NCI-H345 (cell line): ENCODE measurements at regions not wholly inside any gene's neighbourhood (a gene's known extent, or its start where the extent isn't known, plus 50 kb on each side); places are given as distances from the start of the nearest gene placed in this dataset.
"Not testable (repeated sequence)": the region's sequence is repeated elsewhere in the genome, so short reads cannot be mapped to it uniquely, and the experiment has no call there.

Experiments used
- DNase-seq: peaks from one replicate; lab custom pipeline; 2025; lab: John Stamatoyannopoulos, UW

- no peak for DNase-seq
Measured at GRCh38 chrX:40411340-40412111, 169.2 kb upstream of the ATP6AP2 start.

- DNase-seq: no peak
Measured at GRCh38 chrX:40410859-40411258, 169.9 kb upstream of the ATP6AP2 start.

GRCh38 chrX:40406330-40406859 is 174.4 kb upstream of the ATP6AP2 start:
- DNase-seq: no peak

- no peak for DNase-seq
Measured at GRCh38 chrX:40405399-40405798, 175.4 kb upstream of the ATP6AP2 start.

GRCh38 chrX:40403757-40404156 is 177.0 kb upstream of the ATP6AP2 start:
- DNase-seq: no peak

- DNase-seq: no peak
Measured at GRCh38 chrX:40402831-40403533, 177.8 kb upstream of the ATP6AP2 start.

GRCh38 chrX:40395102-40395501 is 185.7 kb upstream of the ATP6AP2 start:
- DNase-seq: no peak

GRCh38 chrX:40394302-40394701 is 186.5 kb upstream of the ATP6AP2 start:
- peak; percentile 34 for DNase-seq

GRCh38 chrX:40392599-40392998 is 188.2 kb upstream of the ATP6AP2 start:
- DNase-seq: no peak

- no peak for DNase-seq
Measured at GRCh38 chrX:40391662-40392061, 189.1 kb upstream of the ATP6AP2 start.

GRCh38 chrX:40389555-40389954 is 191.2 kb upstream of the ATP6AP2 start:
- DNase-seq: no peak

- DNase-seq: no peak
Measured at GRCh38 chrX:40388441-40388840, 192.3 kb upstream of the ATP6AP2 start.

- DNase-seq: peak; percentile 42
Measured at GRCh38 chrX:40387869-40388268, 192.9 kb upstream of the ATP6AP2 start.

- DNase-seq: not testable (repeated sequence)
Measured at GRCh38 chrX:40387311-40387710, 193.5 kb upstream of the ATP6AP2 start.

GRCh38 chrX:40385682-40386081 is 195.1 kb upstream of the ATP6AP2 start:
- no peak for DNase-seq

- no peak for DNase-seq
Measured at GRCh38 chrX:40385256-40385655, 195.5 kb upstream of the ATP6AP2 start.

GRCh38 chrX:40383969-40384368 is 196.8 kb upstream of the ATP6AP2 start:
- DNase-seq: no peak

- no peak for DNase-seq
Measured at GRCh38 chrX:40383360-40383759, 197.4 kb upstream of the ATP6AP2 start.

- DNase-seq: peak; percentile 53
Measured at GRCh38 chrX:40380655-40381488, 199.9 kb upstream of the ATP6AP2 start.

- DNase-seq: no peak
Measured at GRCh38 chrX:40377684-40378083, 203.1 kb upstream of the ATP6AP2 start.

- DNase-seq: no peak
Measured at GRCh38 chrX:40374486-40374885, 206.3 kb upstream of the ATP6AP2 start.

- DNase-seq: no peak
Measured at GRCh38 chrX:40373641-40374040, 207.1 kb upstream of the ATP6AP2 start.
